Fibroblast of pulmonary artery (primary cell): ENCODE measurements at regions not wholly inside any gene's neighbourhood (a gene's known extent, or its start where the extent isn't known, plus 50 kb on each side); places are given as distances from the start of the nearest gene placed in this dataset.
A peak's percentile ranks its signal among the peaks of the same experiment; 100 is the strongest.

ENCODE experiments used
- DNase-seq: peaks from one replicate; pipeline ENCODE4 v3.0.0-alpha.2; 2010; ENCODE audit warnings: low read depth
- H3K4me3 ChIP-seq: replicated peaks from 2 replicates; pipeline ENCODE4 v1.5.1; 2011; ENCODE audit warnings: low read depth, mild to moderate bottlenecking, control low read depth, low read length, moderate library complexity
- TF ChIP-seq, protein P1 (sequence below): IDR thresholded peaks from 2 replicates; pipeline ENCODE4 v1.5.1; 2011; ENCODE audit warnings: mild to moderate bottlenecking, control low read depth, low read length, inconsistent platforms; ENCODE audit errors: missing control alignments

DNA sequence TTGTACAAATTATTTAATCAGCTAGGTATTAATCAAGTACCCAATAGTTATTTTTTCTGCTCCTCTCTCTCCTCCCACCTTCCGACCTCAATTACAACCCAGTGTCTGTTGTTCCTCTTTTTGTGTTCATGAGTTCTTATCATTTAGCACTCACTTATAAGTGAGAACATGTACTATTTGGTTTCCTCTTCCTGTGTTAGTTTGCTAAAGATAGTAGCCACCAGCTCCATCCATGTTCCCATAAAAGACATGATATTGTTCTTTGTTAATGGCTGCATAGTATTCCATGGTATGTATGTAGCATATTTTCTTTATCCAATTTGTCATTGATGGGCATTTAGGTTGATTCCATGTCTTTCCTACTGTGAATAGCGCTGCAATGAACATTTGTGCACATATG, 652.8 kb upstream of the CITED2 start:
- TF ChIP-seq, protein P1, sequence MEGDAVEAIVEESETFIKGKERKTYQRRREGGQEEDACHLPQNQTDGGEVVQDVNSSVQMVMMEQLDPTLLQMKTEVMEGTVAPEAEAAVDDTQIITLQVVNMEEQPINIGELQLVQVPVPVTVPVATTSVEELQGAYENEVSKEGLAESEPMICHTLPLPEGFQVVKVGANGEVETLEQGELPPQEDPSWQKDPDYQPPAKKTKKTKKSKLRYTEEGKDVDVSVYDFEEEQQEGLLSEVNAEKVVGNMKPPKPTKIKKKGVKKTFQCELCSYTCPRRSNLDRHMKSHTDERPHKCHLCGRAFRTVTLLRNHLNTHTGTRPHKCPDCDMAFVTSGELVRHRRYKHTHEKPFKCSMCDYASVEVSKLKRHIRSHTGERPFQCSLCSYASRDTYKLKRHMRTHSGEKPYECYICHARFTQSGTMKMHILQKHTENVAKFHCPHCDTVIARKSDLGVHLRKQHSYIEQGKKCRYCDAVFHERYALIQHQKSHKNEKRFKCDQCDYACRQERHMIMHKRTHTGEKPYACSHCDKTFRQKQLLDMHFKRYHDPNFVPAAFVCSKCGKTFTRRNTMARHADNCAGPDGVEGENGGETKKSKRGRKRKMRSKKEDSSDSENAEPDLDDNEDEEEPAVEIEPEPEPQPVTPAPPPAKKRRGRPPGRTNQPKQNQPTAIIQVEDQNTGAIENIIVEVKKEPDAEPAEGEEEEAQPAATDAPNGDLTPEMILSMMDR = no peak
- H3K4me3 ChIP-seq = no peak overlapping the region
- DNase-seq = no peak

DNA sequence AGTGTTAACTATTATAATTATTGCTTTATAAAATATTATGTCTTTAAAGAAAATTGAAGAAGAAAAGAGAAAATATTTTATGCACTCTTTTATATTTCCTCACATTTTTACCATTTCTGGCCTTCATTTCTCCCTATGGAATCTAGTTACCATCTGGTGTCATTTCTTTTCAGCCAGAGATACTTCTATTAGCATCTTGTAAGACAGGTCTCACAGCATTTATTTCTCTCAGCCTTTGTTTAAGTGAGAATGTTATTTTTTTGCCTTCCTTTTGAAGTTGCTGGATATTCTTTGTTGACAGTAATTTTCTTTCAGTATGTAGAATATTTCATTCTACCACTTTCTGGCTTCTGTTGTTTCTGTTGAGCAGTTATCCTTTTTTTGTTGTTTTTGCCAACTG, 652.1 kb upstream of the CITED2 start:
- H3K4me3 ChIP-seq = no peak overlapping the region
- TF ChIP-seq, protein P1 = no peak
- DNase-seq = no peak

- TF ChIP-seq, protein P1 = no peak
- no peak for DNase-seq
- no peak overlapping the region for H3K4me3 ChIP-seq
Observed at GRCh38 chr6:140025171-140025570, 650.7 kb upstream of the CITED2 start.

DNA sequence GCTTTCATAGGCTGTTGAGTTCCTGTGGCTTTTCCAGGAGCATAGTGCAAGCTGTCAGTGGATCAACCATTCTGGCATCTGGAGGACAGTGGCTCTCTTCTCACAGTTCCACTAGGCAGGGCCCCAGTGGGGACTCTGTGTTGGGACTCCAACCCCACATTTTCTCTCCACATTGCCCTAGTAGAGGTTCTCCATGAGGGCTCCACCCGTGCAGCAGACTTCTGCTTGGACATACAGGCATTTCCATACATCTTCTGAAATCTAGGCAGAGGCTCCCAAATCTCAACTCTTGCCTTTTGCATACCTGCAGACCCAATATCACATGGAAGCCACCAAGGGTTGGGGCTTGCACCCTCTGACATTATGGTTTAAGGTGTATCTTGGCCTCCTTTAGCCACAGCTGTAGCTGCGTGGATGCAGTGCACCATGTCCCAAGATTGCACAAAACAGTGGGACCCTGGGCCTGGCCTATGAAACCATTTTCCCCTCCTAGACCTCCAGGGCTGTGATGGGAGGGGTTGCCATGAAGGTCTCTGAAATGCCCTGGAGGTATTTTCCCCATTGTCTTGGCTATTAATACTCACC, 645.9 kb upstream of the CITED2 start:
- H3K4me3 ChIP-seq = no peak overlapping the region
- TF ChIP-seq, protein P1 = no peak
- DNase-seq = no peak

DNA sequence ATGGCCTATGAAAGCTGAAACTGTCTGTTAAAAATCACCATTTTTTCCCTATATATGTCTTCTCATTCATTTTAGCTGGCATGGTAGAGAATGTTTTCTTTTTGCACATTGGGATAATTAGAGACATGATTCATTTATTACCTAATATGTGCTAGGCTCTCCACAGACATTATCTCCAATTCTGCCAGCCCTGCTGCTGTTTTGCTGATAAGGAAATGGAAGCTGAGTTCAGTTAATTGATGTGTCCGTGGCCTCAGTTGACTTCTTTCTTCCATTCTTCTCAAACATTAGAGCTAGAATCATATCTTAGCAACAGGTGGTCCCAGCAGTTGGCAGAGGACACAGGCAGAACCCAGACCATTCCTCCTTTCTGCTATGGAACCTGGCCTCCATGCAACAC, 644.1 kb upstream of the CITED2 start:
- TF ChIP-seq, protein P1 = no peak
- DNase-seq = peak; percentile 12
- no peak overlapping the region for H3K4me3 ChIP-seq

- TF ChIP-seq, protein P1 = no peak
- no peak overlapping the region for H3K4me3 ChIP-seq
- DNase-seq = peak; percentile 6
Observed at GRCh38 chr6:140017470-140017869, 643.0 kb upstream of the CITED2 start.

DNA sequence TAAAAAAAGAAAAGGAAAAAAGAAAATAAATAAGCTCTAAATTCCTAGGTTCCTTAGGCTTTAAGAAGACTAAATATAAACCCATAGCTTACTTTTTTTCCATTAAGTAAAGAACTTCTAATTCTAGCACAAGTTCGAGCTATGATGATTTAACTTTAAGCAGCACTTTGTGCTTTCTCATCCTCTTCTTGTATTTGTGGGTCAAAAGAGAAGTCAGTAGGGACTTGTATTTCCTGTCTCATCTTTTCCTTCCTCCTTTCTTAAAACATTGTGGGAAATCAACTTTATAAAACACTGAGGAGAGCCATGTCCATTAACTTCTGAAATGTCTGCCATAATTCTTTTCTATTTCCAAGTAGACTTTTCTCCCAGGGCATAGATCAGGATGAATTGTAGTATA, 637.7 kb upstream of the CITED2 start:
- no peak for DNase-seq
- TF ChIP-seq, protein P1 = no peak
- H3K4me3 ChIP-seq = no peak overlapping the region
